SK-N-SH treated with all-trans-retinoic acid at 6 μM for 48 hours (cell line): ENCODE measurements at regions not wholly inside any gene's neighbourhood (a gene's known extent, or its start where the extent isn't known, plus 50 kb on each side); places are given as distances from the start of the nearest gene placed in this dataset.
A peak's percentile ranks its signal among the peaks of the same experiment; 100 is the strongest.

Source experiments
- ATAC-seq: fragments of 200-7000 bp; cut with Tn5 transposase; 3 replicates; pipeline ENCODE4 v1.9.1; 2020; ENCODE audit warnings: mild to moderate bottlenecking, moderate library complexity
- BACH2 ChIP-seq: fragments of 250-450 bp; sonication (Bioruptor Pico); IDR thresholded peaks from 2 replicates; pipeline ENCODE4 v1.9.0; 2021; ENCODE audit warnings: mild to moderate bottlenecking, borderline replicate concordance
- CSDC2 ChIP-seq: fragments of 250-450 bp; sonication (Bioruptor Pico); IDR thresholded peaks from 2 replicates; pipeline ENCODE4 v1.5.0; 2020; ENCODE audit warnings: mild to moderate bottlenecking, moderate library complexity
- ESRRG ChIP-seq: fragments of 250-450 bp; sonication (Bioruptor Pico); IDR thresholded peaks from 2 replicates; pipeline ENCODE4 v1.6.1; 2021; ENCODE audit warnings: mild to moderate bottlenecking
- GLIS3 ChIP-seq: fragments of 250-450 bp; sonication (Bioruptor Pico); IDR thresholded peaks from 2 replicates; pipeline ENCODE4 v1.5.0; 2020; ENCODE audit warnings: mild to moderate bottlenecking, moderate library complexity
- ISL1 ChIP-seq: fragments of 250-450 bp; sonication (Bioruptor Pico); IDR thresholded peaks from 2 replicates; pipeline ENCODE4 v2.1.2; 2022; ENCODE audit warnings: mild to moderate bottlenecking, moderate library complexity
- OSR1 ChIP-seq: fragments of 250-450 bp; sonication (Bioruptor Pico); IDR thresholded peaks from 2 replicates; pipeline ENCODE4 v1.8.0; 2022; ENCODE audit warnings: moderate library complexity, mild to moderate bottlenecking, inconsistent platforms
- PPARA ChIP-seq: fragments of 250-450 bp; sonication (Bioruptor Pico); IDR thresholded peaks from 2 replicates; pipeline ENCODE4 v1.5.0; 2020; ENCODE audit warnings: mild to moderate bottlenecking, borderline replicate concordance
- SNAI2 ChIP-seq: fragments of 250-450 bp; sonication (Bioruptor Pico); IDR thresholded peaks from 2 replicates; pipeline ENCODE4 v1.5.0; 2020; ENCODE audit warnings: mild to moderate bottlenecking, moderate library complexity
- TCF4 ChIP-seq: fragments of 250-450 bp; sonication (Bioruptor Pico); IDR thresholded peaks from 2 replicates; pipeline ENCODE4 v1.8.0; 2021; ENCODE audit warnings: mild to moderate bottlenecking, moderate library complexity, borderline replicate concordance
- TOX ChIP-seq: fragments of 250-450 bp; sonication (Bioruptor Pico); IDR thresholded peaks from 2 replicates; pipeline ENCODE4 v1.8.0; 2021; ENCODE audit warnings: mild to moderate bottlenecking, moderate library complexity, borderline replicate concordance
- ZC3H10 ChIP-seq: fragments of 250-450 bp; sonication (Bioruptor Pico); IDR thresholded peaks from 2 replicates; pipeline ENCODE4 v1.5.1; 2021; ENCODE audit warnings: mild to moderate bottlenecking, moderate library complexity
- ZFP3 ChIP-seq: fragments of 250-450 bp; sonication (Bioruptor Pico); IDR thresholded peaks from 2 replicates; pipeline ENCODE4 v1.5.0; 2020; ENCODE audit warnings: mild to moderate bottlenecking, moderate library complexity
- ZFP30 ChIP-seq: fragments of 450-650 bp; formaldehyde crosslinking; IDR thresholded peaks from 2 replicates; pipeline ENCODE4 v1.5.0; 2022; ENCODE audit warnings: mild to moderate bottlenecking, moderate library complexity
- ZNF565 ChIP-seq: fragments of 450-650 bp; formaldehyde crosslinking; conservative IDR thresholded peaks from 2 replicates; pipeline ENCODE4 v1.5.0; 2020; ENCODE audit warnings: low read depth, mild to moderate bottlenecking, moderate library complexity
- ZNF70 ChIP-seq: fragments of 450-650 bp; formaldehyde crosslinking; IDR thresholded peaks from 2 replicates; pipeline ENCODE4 v1.5.0; 2020; ENCODE audit warnings: mild to moderate bottlenecking, moderate library complexity
- TF ChIP-seq, protein P1 (sequence below): fragments of 250-450 bp; sonication (Bioruptor Pico); IDR thresholded peaks from 2 replicates; pipeline ENCODE4 v1.8.0; 2020; ENCODE audit warnings: mild to moderate bottlenecking, moderate library complexity, borderline replicate concordance
- TF ChIP-seq, protein P2 (sequence below): fragments of 250-450 bp; sonication (Bioruptor Pico); IDR thresholded peaks from 2 replicates; pipeline ENCODE4 v1.5.0; 2020; ENCODE audit warnings: mild to moderate bottlenecking, moderate library complexity
- TF ChIP-seq, protein P3 (sequence below): fragments of 250-450 bp; sonication (Bioruptor Pico); IDR thresholded peaks from 2 replicates; pipeline ENCODE4 v1.5.1; 2021; ENCODE audit warnings: mild to moderate bottlenecking, moderate library complexity

DNA sequence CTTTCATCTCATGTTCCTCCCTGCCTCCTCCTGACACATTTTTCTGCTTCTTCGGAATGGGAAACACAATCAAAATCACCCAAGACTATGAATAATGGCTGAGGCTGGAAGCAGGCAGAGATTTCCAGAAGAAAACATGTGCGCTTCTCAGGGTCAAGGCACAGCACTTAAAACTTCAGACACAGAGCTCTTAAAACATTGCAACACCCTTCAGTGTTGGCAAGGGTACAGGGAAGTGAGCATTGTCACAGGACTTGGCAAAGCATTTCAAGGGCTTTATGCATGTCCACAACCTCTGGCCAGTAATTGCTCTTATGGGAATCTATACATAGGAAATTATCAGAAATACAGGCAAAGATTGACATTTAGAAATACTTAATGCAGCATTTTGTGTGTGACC, 477.6 kb upstream of the KLHL29 start:
- ATAC-seq: no peak
- TF ChIP-seq CSDC2 (CRISPR knock-in tag) (no peak), SNAI2 (CRISPR knock-in tag) (no peak), BACH2 (no peak), ZNF565 (no peak), PPARA (no peak), ESRRG (CRISPR knock-in tag) (no peak), OSR1 (CRISPR knock-in tag) (no peak)
- TF ChIP-seq, protein P1, sequence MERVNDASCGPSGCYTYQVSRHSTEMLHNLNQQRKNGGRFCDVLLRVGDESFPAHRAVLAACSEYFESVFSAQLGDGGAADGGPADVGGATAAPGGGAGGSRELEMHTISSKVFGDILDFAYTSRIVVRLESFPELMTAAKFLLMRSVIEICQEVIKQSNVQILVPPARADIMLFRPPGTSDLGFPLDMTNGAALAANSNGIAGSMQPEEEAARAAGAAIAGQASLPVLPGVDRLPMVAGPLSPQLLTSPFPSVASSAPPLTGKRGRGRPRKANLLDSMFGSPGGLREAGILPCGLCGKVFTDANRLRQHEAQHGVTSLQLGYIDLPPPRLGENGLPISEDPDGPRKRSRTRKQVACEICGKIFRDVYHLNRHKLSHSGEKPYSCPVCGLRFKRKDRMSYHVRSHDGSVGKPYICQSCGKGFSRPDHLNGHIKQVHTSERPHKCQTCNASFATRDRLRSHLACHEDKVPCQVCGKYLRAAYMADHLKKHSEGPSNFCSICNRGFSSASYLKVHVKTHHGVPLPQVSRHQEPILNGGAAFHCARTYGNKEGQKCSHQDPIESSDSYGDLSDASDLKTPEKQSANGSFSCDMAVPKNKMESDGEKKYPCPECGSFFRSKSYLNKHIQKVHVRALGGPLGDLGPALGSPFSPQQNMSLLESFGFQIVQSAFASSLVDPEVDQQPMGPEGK (CRISPR knock-in tag): no peak

DNA sequence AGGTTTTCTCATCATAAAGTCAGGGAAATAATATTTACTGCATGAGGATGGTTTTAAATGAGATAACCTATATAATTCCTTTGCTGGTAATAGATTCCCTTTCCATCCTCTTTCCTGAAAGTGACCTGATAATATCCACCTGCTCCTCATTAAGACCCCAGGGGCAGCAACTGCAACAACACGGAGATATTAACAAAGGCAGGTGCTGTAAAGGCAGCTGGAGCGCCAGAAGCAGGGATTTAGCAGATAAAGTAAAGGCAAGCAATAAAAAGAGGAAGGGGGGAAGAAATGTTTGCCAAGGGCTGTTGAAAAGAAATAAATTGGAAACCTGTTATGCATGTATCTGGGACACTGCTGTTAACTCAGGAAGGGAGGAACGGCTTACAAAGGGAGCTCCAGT, 472.6 kb upstream of the KLHL29 start:
- no peak for ATAC-seq
- TF ChIP-seq, protein P1 (CRISPR knock-in tag): no peak
- TF ChIP-seq ZNF70: peak; percentile 37; the same call in 1 of the 2 replicates

DNA sequence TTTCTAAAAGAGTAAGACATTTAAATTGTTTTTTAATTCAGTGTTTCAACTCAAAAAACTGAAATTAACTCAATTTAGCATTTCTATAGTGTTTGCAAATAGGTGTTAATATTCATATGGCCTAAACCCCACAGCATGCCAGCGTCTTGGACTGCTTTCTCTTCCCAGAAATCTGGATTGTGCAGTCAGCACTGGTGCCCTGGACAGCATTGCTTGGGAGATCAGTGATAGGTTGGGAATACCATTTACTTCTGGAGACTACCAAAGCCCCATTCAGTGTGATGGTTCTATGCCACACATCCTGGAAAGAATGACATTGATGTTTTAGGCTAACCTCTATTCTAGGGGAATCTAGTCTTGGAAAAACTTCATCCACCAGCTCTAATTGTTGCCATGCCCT, 455.0 kb upstream of the KLHL29 start:
- TF ChIP-seq, protein P2, sequence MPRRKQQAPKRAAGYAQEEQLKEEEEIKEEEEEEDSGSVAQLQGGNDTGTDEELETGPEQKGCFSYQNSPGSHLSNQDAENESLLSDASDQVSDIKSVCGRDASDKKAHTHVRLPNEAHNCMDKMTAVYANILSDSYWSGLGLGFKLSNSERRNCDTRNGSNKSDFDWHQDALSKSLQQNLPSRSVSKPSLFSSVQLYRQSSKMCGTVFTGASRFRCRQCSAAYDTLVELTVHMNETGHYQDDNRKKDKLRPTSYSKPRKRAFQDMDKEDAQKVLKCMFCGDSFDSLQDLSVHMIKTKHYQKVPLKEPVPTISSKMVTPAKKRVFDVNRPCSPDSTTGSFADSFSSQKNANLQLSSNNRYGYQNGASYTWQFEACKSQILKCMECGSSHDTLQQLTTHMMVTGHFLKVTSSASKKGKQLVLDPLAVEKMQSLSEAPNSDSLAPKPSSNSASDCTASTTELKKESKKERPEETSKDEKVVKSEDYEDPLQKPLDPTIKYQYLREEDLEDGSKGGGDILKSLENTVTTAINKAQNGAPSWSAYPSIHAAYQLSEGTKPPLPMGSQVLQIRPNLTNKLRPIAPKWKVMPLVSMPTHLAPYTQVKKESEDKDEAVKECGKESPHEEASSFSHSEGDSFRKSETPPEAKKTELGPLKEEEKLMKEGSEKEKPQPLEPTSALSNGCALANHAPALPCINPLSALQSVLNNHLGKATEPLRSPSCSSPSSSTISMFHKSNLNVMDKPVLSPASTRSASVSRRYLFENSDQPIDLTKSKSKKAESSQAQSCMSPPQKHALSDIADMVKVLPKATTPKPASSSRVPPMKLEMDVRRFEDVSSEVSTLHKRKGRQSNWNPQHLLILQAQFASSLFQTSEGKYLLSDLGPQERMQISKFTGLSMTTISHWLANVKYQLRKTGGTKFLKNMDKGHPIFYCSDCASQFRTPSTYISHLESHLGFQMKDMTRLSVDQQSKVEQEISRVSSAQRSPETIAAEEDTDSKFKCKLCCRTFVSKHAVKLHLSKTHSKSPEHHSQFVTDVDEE: no peak
- no peak for ATAC-seq

DNA sequence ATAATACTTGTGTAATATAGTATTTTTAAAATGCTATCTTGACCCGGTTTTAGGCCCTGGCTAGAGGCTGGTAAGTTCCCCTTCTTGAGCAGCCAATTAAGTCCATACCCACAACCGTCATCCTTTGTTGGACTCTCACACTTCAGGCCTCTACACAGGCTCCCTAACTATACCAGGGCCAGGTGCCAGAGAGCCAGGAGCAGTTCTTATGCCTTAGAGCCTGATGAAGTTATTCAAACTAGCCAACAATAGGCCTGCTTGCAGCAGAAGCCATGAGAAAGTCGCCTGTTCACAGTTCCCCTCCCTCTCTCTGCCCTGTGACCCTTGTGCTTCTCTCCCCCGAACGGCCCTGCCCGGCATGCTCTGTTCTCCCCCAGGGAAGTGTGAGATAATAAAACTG, 454.2 kb upstream of the KLHL29 start:
- TF ChIP-seq, protein P2: no peak
- TF ChIP-seq PPARA (no peak), TCF4 (CRISPR knock-in tag) (no peak), SNAI2 (CRISPR knock-in tag) (no peak), BACH2 (no peak), ZFP3 (no peak), ZNF565 (no peak), ZC3H10 (CRISPR knock-in tag) (no peak), GLIS3 (no peak), TOX (CRISPR knock-in tag) (no peak)
- TF ChIP-seq, protein P3, sequence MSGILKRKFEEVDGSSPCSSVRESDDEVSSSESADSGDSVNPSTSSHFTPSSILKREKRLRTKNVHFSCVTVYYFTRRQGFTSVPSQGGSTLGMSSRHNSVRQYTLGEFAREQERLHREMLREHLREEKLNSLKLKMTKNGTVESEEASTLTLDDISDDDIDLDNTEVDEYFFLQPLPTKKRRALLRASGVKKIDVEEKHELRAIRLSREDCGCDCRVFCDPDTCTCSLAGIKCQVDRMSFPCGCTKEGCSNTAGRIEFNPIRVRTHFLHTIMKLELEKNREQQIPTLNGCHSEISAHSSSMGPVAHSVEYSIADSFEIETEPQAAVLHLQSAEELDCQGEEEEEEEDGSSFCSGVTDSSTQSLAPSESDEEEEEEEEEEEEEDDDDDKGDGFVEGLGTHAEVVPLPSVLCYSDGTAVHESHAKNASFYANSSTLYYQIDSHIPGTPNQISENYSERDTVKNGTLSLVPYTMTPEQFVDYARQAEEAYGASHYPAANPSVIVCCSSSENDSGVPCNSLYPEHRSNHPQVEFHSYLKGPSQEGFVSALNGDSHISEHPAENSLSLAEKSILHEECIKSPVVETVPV: no peak
- no peak for ATAC-seq

DNA sequence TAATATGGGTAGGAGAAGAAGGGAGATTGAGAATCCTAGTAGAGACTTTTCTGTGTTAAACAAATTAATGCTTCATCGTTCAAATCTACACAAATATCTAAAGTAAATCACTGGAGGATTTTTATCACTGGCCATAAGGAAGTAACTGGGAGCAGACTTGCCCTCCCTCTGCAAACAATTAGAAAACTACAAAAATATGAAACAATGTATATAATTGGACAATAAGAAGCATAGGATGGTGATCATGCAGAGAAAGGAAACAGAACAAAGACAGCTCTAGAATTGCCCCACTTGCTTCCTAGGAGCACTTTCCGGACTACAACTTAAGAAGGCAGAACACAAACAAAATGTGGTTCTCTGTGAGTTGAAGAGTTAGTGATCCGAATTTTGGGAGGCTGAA, 452.7 kb upstream of the KLHL29 start:
- no peak for ATAC-seq
- TF ChIP-seq, protein P1 (CRISPR knock-in tag): no peak
- TF ChIP-seq ISL1 (CRISPR knock-in tag) (no peak), ZFP30 (CRISPR knock-in tag) (no peak), ZNF565 (no peak), CSDC2 (CRISPR knock-in tag) (no peak), ESRRG (CRISPR knock-in tag) (no peak)
- TF ChIP-seq, protein P2: no peak
